NCI-H748 (cell line): ENCODE measurements at regions not wholly inside any gene's neighbourhood (a gene's known extent, or its start where the extent isn't known, plus 50 kb on each side); places are given as distances from the start of the nearest gene placed in this dataset.
"Not testable (repeated sequence)": the region's sequence is repeated elsewhere in the genome, so short reads cannot be mapped to it uniquely, and the experiment has no call there.

Source experiments
- DNase-seq: peaks from one replicate; lab custom pipeline; 2025; ENCODE audit not compliant: unreplicated experiment; lab: John Stamatoyannopoulos, UW

- peak; percentile 87 for DNase-seq
Observed at GRCh38 chr6:93183531-93183972, 235.8 kb downstream of the EPHA7 start.

DNA sequence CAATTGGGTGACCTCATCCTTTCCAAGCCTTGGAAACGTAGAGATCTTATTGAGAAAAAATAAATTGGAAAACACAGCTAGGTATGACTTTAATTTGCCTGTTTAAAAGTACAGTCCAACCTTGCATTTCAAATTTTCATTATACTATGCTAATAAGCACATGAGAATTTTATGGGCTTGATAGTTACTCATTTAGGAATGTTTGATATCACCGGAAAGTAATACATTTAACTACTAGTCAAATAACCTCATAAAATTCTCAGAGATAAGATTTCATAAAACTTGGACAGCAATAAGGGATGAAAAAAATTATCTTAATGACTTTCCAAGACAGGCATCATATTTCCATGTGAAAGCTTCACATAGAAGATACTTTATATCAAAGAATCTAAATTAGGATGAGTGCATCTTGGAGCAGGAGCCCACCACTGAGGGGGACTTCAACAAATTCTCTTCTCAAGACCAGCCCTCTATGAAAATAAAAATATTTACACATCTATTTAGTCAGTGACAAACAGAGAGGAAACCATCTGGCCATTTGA is 236.3 kb downstream of the EPHA7 start:
- DNase-seq: no peak

GRCh38 chr6:93177918-93178317 is 241.4 kb downstream of the EPHA7 start:
- no peak for DNase-seq

DNA sequence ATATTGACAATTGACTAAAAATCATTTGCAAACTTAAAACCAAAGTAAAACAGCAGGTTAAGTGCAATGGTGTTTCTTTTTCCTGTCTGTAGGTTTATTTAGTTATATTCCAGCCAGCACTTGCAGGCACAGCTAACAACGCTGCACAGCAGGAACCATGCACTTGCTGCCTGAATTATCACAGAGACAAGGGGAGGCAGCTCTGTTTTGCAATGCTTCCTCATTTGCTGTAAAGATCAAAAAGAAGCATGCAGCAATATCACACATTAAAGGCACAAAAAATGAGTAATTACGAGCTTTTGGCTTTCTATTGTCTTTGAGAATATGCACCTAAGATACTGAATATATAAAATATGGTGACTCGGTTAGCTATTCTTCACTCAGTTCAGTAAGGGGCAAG is 241.9 kb downstream of the EPHA7 start:
- peak; percentile 16 for DNase-seq

DNA sequence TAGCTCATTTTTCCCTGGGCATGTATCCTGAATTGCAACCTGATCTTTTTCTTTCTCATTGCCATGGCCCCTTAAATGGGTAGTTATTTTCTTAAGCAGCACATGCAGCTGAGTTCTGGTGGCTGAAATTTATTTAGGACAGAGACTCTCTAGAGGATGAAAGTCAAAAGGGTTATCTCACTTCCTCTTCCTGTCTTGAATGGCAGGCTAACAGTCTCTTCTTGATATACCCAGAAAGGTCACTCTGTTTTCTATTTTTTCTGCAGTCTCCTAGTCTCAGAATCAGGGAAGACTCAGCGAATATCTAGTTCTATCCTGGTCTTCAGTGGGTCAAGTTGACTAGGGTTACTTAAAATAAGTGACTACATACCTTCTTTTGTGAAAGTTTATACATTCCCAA is 243.3 kb downstream of the EPHA7 start:
- DNase-seq: no peak

DNA sequence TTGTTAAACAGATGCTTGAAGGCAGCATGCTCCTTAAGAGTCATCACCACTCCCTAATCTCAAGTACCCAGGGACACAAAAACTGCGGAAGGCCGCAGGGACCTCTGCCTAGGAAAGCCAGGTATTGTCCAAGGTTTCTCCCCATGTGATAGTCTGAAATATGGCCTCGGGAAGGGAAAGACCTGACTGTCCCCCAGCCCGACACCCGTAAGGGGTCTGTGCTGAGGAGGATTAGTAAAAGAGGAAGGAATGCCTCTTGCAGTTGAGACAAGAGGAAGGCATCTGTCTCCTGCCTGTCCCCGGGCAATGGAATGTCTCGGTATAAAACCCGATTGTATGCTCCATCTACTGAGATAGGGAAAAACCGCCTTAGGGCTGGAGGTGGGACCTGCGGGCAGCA is 245.8 kb downstream of the EPHA7 start:
- not testable (repeated sequence) for DNase-seq

GRCh38 chr6:93165850-93166430 is 253.4 kb downstream of the EPHA7 start:
- DNase-seq: peak; percentile 88

DNA sequence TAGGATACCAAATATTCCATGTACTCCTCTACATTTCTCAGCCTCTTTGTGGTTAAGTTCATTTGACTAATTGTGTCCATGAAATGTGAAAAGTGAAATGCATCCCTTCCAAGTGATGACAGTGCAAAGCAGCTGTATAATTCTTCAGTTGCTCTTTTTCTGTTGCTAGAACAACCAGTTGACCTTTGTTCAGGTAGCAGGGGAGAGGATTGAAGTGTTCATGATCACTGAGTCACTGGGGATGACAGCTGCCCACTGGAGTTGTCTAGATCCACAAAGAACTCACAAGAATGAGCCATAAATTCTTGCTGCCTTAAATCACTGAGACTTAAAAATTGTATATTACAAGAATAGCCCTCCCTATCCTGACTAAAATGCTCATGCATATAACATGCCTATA is 254.6 kb downstream of the EPHA7 start:
- DNase-seq: no peak

DNA sequence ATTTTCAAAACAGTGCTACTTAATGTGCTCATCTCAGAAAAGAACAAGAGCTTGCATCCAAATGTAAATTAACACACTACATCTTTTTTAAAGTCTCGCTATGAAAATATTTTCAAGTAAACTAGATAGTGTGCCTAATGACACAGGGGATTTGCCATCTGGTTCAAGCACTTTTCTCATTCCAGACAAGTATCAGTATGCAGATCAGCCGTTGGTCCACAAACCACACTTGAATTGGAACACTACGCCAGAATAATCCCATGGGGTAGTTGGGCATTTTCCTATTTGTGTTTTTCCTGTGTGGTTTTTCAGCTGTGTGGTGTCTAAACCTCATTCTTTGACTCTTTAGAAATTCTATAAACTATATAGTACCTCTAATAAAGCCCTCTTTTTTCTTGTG is 256.2 kb downstream of the EPHA7 start:
- DNase-seq: no peak

DNA sequence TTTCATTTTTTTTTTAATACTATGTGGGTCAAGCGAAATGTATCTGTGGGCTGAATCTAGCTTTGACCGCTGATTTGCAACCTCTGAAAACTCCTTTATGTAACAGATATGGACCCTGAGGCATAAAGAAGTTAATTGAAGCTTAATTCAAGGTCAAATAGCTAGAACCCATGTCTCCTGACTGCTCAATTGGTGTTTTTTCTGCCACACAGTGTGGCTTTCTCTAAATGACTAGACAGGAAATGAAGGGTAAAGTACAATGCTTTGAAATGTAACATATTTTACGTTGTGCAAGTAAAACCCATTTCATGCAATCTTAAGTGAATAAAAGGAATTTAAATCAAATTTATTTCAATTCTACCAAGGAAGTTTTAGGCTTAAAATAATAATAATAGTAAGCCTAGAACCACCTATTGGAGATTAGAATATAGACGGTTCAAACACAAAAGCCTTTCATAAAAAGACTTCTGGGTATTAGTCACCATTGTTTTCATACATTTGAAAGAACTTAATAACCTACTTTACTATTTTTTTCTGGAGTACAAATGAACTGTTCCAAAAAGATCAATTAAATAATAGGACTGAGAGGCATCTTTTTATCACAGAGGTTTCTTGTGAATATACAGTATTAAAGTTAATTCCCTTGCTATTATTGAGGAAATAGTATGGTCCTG is 279.8 kb downstream of the EPHA7 start:
- DNase-seq: no peak

DNA sequence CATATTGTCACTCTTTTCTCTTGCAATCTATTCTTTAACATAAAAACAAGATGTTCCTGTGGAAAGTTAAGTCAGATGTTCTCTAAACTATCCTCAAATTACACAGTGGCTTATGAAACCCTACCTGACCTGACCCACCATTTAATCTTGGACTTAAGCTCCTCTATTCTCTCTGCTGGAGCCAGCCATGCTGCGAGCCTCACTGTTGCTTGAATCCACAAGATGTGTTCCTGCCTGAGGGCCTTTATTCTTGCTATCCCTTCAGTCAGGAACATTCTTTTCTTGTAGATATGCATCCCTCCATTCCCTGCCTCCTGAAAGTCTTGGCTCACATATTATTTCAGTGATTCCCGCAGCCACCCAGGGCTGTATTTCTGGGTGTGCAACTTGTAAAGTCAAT is 283.2 kb downstream of the EPHA7 start:
- DNase-seq: no peak

DNA sequence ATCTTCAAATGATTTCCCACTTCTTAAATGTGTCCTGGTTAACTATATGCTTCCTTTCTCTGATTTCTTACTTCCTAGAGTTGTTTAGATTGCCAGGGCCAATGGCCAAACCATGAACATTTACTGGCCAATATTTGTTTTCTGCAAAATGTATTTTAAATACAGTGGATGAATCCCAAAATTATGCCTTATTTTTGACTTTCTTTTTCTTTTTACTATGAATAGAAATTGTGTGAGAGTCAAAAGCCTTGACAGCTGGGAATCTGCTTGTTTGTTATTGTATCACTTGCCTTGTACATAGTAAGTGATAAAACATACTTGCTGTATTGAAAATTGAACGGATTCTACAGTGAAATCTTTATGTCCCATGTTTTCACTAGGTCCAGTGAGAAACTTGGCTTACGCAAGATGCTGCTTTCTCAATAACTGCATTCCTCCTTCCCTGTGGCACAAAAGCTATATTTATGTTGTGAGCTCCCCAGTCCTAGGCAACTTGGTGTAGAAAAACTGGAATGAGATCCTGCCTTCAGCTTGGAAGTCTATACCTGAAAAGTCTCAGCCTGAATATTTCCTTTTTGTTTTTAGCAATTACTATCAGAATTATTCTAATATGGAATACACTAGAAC is 295.2 kb downstream of the EPHA7 start:
- DNase-seq: no peak

DNA sequence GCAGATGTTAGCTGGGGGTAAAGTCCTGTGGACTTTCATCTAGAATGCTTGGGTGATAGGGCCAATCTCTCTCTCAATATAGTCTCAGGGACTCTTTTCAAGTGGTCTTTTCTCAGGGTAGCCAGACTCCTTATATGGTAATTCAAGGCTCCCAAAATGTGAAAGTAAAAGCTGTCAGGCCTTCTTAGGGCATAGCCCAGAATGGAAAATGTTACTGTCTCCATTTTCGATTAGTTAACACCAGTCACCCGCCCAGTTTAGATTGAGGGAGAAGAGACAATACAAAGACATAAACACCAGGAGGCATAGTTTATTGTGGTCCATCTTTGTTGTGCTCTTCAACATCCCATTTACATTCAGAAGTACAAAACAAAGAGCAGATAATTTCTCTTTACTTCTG is 295.8 kb downstream of the EPHA7 start:
- DNase-seq: no peak

GRCh38 chr6:93120154-93120742 is 299.1 kb downstream of the EPHA7 start:
- no peak for DNase-seq

DNA sequence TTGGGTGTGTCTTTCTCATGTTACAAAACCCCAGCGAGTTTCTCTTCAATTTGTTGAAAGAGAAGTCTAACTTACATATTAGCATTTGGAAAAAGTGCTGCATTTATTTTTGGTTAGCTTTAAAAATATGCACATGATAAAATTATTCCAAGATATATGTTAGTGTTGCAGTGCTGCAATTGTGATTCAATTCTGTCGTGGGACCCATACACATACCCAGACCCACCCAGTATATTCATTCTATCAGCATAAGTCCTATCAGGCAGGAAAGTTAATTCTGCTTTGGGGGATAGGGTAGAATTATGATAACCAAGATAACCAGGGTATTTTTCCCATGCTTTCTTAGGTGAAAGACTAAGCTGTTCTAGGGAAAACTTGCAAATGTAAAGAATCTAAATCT is 313.5 kb downstream of the EPHA7 start:
- DNase-seq: no peak

- no peak for DNase-seq
Observed at GRCh38 chr6:93105017-93105416, 314.3 kb downstream of the EPHA7 start.

DNA sequence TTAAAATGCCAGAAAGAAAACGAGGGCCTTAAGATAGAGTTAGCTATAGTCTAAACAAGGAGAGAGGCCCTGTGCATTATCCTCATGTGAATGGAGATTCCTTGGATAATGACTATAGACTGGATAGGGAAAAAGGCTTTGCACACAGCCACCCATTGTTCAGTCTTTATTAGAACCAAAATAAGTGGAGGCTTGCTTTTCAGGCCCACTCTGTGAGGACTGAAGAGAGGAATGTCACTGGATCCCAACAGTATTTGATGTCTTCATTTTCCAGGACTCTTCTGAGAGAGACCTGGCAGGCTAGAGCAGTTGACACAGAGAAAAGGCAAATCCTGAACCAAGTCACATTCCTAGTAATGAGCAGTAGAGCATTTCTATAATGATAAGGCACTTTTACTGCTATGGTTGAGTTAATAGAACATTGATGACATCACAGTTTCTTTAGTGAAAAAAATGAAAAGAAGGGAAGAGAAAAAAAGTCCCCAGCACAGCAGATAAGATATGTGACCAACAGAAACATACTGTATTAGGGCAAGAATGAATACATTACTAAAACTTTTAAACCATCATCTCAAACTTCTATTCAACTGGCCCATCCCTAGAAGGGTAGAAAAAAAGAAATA is 315.1 kb downstream of the EPHA7 start:
- DNase-seq: no peak

DNA sequence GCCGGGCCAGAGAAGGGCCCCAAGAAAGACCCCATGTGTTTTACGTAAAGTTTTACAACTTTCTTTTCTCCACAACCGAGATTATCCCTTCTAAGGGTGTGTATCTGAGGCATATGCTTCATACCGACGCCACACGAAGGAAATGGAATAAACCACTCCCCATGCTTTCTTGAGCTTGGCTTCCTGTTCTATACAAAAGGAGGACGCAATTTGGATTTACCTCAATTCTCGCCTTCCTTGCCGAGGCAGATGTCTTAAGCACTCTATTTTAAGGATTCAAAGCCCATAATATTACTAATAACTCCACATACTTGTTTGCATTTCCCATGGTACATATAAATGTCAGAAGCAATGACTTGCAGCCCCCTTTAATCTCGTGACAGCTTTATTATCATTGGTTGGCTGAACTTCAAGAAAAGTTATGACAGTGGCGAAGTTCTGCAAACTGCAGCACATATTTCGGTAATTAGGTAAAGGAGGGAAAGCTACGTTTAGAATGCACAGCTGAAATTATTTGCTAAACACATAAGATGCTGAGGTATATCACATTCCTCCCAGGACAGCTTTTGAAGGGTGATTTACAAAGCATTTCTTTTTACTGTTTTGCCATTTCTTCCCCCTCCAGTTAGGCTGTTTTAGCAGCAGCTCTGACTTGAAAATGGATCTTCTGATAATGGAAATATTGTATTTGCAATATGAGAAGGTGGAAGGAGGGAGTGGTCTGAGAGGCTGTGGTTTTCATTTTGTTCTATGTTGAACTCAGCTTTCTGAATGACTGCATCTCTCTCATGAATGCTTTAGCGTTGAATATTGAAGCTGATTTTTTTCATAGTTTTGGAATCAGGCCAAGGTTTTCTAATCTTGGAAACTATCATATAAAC is 330.5 kb downstream of the EPHA7 start:
- no peak for DNase-seq

- no peak for DNase-seq
Observed at GRCh38 chr6:93087606-93088005, 331.8 kb downstream of the EPHA7 start.

- DNase-seq: no peak
Observed at GRCh38 chr6:93086351-93086750, 333.0 kb downstream of the EPHA7 start.
